Gastrocnemius medialis (tissue), 4 donors: ENCODE measurements at regions not wholly inside any gene's neighbourhood (a gene's known extent, or its start where the extent isn't known, plus 50 kb on each side); places are given as distances from the start of the nearest gene placed in this dataset.

Experiments used
- POLR2A ChIP-seq, 2 donors: fragments of 450-650 bp; IDR thresholded peaks; one replicate each; pipeline ENCODE4 v1.6.1; 2017; ENCODE audit warnings: antibody characterized with exemption in 2 of 2, mild to moderate bottlenecking in 2 of 2, moderate library complexity in 2 of 2
- TF ChIP-seq, protein P1 (sequence below), 5 experiments: fragments of 450-650 bp in 3 of 5; fragments of 200-600 bp in 2 of 5; sonication (generic) in 2 of 5; IDR thresholded peaks in 4 of 5; conservative IDR thresholded peaks in 1 of 5; 1 replicate in 4 of 5; 2 replicates in 1 of 5; pipeline ENCODE4 v1.5.1; 2016 to 2019; ENCODE audit warnings: antibody characterized with exemption in 5 of 5, mild to moderate bottlenecking in 3 of 5, moderate library complexity in 3 of 5

DNA sequence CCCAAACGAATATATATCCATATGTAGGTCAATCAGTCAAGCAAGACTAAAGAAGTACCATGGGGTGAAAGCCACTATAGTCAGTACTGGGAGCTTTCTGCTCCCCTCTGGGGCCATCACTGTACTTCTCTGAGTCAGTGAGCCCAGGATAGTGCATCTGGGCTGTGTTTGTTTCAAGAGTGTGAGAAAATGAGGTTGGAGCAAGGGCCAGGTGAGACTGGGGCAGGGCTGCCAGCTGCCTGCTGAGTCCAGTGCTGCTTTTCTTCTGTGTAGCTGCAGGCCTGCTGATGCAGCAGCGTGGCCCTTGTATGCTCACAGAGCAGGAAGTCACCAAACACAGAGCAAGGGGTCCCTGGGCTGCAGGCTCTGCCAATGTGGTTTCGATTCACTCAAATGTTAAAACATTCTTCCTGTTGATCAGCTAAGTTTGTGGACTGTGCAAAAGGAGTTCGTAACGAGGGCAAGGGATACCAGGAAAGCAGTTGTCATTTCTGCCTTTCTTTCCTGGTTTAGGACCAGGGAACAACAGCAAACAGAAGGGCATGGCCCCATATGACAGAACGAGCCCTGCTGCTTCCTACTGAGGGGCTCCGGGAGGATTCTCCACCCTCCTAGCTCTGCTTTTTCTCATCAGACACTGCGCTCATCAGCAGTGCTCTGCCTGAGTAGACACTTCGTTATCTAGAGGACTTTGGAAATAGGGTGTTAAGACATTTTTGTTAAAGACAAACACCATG lies 65.4 kb upstream of the TNS3 start:
- no peak for TF ChIP-seq POLR2A (IDR thresholded peaks at IDR 0.05)
- TF ChIP-seq, protein P1, sequence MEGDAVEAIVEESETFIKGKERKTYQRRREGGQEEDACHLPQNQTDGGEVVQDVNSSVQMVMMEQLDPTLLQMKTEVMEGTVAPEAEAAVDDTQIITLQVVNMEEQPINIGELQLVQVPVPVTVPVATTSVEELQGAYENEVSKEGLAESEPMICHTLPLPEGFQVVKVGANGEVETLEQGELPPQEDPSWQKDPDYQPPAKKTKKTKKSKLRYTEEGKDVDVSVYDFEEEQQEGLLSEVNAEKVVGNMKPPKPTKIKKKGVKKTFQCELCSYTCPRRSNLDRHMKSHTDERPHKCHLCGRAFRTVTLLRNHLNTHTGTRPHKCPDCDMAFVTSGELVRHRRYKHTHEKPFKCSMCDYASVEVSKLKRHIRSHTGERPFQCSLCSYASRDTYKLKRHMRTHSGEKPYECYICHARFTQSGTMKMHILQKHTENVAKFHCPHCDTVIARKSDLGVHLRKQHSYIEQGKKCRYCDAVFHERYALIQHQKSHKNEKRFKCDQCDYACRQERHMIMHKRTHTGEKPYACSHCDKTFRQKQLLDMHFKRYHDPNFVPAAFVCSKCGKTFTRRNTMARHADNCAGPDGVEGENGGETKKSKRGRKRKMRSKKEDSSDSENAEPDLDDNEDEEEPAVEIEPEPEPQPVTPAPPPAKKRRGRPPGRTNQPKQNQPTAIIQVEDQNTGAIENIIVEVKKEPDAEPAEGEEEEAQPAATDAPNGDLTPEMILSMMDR (IDR thresholded peaks at IDR 0.05 in 4 of 5, conservative IDR thresholded peaks at IDR 0.05 in 1 of 5), result no peak
